NCI-H146 (cell line): ENCODE measurements at regions not wholly inside any gene's neighbourhood (a gene's known extent, or its start where the extent isn't known, plus 50 kb on each side); places are given as distances from the start of the nearest gene placed in this dataset.
"Not testable (repeated sequence)": the region's sequence is repeated elsewhere in the genome, so short reads cannot be mapped to it uniquely, and the experiment has no call there.

Experiments used
- DNase-seq: peaks from one replicate; lab custom pipeline; 2025; lab: John Stamatoyannopoulos, UW

DNA sequence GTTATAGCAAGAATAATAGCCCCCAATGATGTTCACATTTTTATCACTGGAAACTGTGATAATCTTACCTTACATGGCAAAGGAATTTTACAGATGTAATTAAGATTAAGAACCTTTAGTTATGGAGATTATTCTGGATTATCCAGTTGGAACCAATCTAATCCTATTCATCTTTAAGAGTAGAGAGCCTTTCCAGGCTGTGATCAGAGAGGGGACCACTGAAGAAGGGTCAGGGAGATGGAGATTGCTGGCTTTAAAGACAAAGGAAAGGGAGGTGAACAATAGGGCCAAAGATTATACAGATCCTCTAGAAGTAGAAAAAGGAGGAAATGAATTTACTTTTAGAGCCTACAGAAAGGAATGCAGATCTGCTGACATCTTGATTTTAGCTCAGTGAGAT lies 253.5 kb upstream of the GRIN3A start:
- no peak for DNase-seq

DNA sequence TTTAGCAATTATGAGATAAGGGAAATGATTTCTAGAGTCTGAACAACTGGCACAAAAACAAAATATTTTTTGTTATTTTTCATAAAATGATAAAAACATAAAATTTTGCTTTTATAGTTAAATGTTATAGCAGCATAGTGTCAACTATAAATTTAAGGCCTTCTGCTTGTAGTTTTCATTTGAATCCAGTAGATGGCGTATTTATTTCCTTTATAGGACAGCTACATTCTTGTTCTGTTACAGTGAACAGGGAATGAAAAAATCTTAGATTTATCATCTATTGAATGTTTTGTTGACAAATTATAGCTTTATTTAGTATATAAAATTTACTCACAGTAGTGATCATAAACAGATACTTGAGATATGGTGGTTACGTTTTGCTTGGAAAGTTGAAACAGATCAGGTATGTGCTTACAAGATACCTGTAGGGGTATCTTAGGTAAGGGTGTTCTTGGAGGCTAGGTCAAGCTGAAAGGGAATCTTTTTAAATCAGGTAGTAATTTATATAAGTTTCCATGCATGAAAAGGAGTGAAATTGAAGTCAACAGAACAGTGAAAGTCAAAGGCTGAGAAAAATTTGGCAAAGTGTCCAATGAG lies 239.3 kb upstream of the GRIN3A start:
- DNase-seq, result peak; percentile 14

DNA sequence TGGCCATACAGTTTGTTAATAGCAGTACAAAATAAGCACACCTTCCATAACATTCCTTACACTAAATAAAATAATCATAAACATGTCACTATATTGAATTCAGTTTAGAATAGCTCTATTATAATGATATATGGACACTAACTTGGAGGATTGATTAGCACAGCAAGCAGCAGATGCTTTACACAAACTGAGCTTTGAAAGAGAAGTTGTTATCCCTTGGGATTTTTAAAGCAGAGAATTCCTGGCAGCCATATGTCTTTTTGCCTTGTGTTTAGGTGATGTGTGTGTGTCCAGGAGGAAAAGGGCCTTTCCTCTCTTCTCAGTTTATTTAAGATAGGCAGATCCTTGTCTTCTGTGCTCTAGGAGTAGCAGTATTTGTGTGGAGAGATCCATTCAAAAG lies 232.2 kb upstream of the GRIN3A start:
- no peak for DNase-seq

DNA sequence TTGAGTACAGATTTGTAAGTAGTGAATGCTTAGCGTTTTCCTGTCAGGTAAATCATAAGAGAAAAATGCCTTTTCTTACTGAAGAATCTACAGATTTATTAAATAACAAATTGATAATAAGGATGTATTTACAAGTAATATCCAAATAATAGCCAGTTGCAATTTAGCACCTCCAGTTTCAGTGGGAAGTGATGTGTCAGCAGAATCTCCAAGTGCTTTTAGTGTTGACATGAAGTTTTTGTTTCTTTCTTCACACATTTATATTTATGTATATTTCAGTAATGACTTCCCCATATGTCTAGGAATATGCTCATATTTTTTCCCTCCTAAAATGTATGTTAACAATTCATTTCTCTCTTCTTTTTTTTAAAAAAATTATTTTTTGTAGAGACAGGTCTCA lies 229.9 kb upstream of the GRIN3A start:
- DNase-seq, result no peak

DNA sequence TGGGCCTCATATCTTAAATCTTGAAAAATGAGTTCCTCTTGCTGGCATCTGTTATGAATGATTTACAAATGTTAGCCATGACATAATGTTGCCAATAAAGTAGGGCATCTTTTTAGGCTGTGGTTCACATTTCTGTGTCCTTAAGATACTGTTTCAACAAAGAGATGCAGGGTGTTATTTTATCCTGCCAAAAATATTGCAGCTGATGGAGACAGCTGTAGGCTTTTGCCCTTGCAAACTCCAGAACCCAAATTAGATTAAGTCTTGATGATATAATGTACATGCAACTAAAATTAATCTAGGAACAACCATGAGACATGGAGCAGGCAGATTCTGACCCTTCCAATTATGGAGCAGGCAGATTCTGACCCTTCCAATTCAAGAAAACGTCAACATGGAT lies 228.2 kb upstream of the GRIN3A start:
- DNase-seq, result no peak

DNA sequence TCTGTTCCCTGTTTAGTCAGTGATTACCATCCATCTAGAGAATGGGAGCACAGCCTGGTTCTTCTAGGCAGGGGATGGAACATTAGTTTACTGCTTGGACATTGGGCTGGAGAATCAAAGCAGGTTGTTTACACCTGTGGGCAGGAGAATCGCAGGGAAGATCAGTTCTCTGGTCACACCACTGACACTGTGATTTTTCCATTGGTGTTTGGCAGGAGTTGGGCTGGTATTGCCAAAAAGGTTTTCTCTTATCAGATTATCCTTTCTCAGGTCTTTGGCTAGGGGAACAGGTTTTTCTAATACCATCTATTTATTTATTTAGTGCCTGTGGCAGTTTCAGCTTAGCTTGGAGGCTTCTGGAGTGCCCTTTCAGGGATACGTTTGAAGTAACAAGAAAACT lies 219.3 kb upstream of the GRIN3A start:
- no peak for DNase-seq

DNA sequence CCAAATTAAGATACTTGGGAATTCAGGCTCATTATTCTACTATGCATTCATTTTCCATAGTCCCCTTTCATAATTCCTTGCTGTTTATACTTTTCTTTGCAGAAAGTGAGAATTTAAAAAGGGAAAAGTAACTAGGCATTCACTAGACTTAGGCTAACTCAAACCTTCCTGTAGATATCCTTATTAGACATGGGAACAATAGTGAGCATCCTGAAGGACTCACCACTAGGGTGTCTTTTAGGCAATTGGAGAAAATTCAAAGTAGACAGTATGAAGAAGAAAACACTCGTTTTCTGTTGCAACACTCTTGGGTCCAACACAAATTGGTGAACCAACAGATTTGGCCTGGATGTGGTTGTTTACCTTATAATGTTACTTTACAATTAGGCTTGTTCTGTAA lies 213.2 kb upstream of the GRIN3A start:
- no peak for DNase-seq

DNA sequence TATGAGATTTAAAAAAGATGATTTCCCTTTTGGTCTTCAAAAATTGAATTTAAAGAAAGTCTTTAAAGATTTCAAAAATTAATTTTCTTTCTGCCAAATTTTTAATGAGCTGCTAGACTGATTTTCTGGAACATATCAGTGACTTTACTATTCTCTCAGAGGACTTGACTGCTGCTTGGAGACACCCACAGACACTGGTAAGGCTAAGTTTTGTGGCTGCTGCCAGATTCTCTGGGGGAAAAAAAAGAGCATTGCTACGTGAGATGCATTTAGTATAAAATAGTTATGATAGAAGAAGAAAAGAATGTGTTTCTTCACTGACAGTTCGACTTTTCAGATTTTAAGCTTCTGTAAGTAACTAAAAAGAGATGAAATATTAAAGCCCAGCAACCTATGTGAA lies 193.3 kb upstream of the GRIN3A start:
- DNase-seq, result no peak

DNA sequence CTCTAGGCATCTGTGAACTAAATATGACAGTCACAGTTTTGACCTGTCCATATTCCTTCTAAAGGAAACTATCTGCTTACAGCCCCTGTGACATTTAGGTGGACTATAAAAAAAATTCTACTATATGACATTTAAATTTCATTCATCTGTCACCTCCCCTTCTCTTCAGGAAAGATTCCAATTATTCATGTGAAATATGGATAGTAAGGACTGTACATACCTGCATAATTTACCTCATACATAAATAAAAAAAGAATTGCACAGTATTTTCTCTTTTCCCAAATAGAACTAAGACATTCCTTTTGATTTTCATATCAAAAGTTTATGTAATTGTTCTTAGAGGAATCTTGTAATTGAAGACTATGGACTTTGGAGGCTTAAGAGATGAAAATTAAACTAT lies 192.3 kb upstream of the GRIN3A start:
- DNase-seq, result no peak

DNA sequence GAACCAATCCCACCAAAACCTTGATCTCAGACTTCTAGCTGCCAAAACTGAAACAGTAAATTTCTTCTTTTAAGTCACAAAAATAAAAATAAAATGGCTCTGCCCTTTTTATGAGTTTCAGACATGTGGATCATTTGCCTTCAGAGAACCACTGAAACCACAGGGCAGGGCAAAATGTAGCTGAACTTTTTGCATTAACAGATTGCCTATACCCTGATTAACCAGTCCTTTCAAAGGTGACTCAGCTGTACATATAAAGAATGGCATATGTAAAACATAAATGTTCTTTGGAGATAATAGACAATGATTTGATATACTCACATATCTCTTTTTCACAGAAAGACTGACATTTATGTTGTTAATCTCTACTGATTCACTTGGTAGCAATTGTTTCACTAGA lies 187.1 kb upstream of the GRIN3A start:
- DNase-seq, result no peak

DNA sequence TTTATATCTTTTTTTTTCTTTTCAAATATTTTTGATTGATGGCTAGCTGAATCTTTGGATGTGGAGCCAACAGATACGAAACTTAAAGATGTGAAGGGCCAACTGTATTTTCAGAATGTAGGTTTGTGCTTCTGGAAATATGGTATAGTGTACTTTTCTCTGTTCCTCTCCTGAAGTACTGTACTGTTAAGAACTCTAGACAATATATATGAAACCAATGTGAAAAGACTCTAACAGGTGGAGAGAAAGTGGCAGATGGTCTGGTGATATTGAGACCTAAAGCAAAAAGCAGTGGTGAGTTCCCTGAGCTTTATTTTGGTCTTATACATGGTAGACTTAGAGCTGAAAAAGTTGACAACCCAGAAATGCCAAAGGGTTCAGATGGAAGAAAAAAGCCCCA lies 185.0 kb upstream of the GRIN3A start:
- DNase-seq, result no peak

DNA sequence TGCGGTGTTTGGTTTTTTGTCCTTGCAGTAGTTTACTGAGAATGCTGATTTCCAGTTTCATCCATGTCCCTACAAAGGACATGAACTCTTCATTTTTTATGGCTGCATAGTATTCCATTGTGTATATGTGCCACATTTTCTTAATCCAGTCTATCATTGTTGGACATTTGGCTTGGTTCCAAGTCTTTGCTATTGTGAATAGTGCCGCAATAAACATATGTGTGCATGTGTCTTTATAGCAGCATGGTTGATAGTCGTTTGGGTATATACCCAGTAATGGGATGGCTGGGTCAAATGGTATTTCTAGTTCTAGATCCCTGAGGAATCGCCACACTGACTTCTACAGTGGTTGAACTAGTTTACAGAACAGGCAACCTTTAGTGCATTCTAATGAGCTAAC lies 178.5 kb upstream of the GRIN3A start:
- not testable (repeated sequence) for DNase-seq

DNA sequence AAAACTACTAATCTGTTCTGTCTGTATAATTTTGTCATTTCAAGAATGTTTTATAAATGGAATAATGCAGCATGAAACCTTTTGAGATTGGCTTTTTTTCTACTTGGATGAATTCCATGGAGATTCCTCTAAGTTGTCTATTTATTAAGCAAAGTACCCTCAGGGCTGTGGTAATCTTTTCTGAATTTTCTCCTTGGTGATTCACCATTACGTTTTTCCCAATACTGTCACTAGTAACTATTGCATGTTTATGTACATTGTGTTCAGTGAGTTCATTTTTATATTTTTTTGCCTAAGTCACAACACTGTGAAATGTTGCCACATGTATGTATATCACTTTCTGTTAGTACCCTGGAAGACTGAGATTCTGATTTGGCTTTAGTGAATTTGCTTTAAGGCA lies 177.0 kb upstream of the GRIN3A start:
- DNase-seq, result no peak

DNA sequence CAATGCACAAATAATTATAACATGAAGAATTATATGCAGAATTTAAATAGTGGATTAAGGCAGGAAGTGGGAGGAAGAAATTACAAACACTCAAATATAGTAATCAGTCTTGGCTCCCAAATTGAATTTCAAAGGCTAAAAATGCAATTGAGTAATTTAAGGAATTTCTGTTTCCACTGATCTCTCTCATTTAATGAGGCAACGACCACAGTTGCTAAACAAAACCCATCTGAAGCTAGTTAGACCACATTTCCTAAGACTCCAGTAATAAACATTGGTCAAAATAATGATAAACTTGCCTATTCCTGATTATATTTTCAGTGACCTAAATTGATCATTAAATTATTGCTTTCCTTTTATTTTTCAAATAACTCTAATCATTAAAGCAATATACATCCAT lies 174.3 kb upstream of the GRIN3A start:
- no peak for DNase-seq

DNA sequence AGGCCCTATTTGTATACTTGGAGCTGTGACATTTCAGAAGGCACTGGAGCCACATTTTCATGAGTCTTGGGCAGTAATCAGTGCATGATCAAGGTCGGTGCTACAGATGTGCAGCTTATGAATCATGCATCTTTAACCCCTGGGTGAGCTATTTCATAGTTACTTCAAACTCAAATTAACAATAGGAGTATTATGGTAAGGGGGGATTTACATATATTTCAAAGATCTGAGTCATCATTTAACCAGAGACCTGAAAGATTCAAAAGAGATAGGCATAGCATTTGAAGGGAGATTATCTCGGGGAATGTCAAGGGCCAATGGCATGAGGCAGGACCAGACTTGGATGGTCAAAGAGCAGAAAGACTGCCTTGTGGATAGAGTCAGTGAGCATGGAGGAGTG lies 169.0 kb upstream of the GRIN3A start:
- DNase-seq, result no peak

DNA sequence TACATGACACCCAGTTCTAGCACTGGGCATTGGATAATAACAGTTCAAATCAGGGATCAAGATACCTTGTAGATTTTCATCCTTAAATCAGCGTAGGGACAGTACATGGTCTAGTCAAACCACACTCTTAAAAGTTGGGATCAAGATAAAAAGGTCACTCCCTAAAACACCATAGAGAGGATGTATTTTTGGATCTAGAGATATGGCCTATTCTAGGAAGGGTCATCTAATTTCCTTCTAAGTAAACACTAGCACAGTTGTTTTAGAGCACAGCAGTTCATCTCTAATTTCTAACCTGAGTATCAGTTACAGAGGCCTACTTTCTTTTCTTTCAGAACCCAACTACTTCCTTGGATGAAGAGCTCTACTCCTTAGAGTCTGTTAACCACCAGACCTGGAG lies 166.4 kb upstream of the GRIN3A start:
- DNase-seq, result no peak

DNA sequence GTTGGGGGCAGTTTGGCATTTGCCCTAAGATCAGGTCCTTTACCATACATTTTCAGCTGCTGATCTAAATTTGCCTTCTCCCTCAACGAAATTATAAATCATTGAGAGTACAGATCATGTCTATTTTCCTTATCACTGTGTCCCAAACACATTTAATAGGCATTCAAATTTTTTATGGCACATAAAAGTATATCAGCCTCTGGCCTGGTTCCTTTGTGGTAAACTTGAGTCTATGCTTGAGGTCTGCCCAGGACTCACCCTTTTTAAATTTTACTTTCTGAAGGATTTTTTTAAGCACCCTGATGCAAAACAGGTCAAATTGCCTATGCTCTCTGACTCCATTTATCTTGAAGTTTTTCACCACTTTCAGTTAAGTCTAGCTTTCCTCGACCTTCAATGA lies 163.6 kb upstream of the GRIN3A start:
- DNase-seq, result no peak

DNA sequence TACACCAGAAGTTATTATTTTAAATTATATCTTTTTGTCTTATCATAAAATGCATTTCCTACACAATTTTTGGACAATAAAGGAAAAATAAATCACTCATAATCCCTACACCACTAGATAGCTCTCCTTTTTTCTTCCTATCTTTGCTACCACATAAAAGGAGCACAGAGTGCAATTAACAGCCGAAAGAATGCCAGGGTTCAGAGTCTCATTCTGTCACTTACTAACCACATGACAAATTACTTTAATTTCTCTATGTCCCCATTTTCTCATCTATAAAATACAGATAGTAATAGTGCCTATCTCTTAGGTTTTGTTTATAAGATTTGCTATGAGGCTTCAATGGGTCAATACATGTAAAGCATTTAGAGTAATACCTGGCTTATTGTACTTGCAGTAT lies 158.7 kb upstream of the GRIN3A start:
- no peak for DNase-seq

DNA sequence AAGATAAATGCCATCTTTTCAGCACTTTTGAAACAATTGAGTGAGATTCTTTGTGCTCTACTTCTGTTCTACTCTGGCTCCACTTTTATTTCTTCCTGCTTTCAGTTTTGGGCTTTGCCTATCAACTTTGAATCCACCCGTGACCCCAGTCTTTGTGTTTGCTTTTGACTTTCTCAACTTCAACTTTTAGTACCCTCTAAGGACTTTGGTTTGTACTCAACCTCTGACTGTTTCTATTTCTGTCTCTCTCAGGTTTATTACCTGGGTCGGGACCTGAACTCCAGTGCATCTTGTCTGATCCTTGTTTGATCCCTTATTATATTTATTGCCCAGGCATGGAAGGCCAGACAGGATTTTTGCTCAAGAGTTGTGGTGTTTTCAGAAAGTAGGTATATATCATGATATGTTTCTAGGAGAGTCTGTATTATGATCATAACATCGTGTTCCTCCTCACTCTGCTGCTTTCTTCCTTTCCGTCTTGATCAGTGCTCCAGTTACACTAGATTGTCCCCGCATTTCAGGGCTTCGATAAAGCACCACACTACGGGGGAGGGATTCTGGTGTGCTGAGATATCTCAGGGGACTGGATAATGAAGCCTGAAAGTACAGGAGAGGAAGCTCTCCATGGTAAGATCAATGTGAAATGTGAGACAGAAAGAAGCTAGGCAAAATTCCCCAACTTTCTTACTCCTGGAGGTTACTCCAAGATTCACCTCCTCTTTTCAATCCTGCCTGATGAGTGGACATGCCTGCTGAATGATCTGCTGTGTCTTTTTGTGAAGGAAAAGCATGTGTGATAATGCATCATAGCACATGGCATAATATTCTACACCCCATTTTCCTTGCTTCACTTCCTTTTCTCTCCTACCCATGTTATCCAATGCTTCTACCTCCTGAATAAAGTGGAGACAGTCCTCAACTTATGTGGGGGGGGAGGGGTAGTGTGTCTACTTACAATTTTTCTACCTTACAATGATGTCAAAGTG lies 155.5 kb upstream of the GRIN3A start:
- no peak for DNase-seq

DNA sequence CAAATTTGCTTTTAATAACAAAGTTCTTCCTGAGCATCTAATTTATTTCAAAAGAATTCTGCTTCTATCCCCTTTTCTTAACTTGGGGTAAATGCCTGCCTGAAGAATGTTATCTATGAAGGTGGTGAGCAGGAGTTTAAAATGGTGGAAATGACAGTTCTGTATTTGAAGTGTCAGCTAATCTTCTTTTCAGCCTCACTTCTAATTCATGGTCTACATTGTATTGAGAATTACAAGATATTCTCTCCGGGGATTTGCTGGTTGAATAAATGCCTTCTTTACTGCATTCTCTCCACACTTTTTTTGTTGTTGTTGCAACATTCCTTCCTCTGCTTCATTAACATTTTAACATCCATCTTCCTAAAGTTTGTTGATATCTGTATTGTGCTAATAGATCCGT lies 143.1 kb upstream of the GRIN3A start:
- DNase-seq, result no peak

DNA sequence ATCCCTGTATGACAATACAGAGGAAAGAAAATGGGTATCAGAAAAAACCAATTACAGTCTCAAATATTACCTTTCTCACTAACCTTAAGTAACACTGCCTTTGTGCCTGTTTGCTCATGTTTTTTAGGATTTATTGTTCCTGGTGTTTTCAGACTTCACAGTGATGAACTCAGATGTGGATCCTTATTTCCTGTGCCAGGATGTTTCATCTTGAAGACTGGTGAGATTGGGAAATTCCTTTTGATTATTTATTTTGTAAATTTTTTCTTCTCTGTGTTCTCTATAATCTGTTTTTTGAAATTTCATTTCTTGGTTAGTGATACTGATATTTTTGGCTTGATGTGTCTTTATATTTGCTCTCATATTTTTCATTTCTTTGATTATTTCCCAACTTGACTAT lies 142.4 kb upstream of the GRIN3A start:
- DNase-seq, result no peak

DNA sequence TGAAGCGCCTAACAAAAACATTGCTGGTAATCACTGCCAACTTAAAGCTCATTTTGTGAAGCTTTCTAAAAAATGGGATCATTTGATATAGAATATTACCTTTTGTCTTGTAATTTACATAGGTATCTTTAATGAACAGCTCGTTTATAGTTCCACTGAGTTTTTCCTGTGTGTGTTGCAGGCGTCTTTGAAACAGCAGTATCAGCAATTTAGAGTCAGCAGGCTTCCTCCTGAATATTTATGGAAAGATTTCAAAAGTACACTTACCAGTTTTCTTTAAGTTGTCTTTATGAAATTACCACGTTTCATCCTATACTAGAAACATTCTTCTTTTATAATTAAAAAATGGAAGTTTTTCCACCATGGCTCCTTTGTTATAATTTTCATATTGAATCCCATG lies 140.3 kb upstream of the GRIN3A start:
- no peak for DNase-seq

DNA sequence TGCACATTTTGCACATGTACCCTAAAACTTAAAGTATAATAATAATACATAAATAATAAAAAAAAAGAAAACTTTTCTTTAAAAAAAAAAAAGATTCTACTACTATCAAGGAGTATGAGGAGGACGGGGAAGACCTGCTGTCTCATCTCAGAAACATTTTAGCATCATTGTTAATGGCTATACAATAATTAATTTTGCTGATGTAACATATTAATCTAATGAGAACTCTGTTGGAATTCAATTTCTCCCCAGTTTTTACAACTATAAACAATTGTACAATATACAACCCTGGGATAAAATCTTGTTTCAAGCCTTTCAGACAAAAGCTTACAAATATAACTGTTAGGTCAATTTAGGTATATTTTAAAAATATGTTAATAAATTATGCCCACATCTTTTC lies 139.0 kb upstream of the GRIN3A start:
- no peak for DNase-seq

DNA sequence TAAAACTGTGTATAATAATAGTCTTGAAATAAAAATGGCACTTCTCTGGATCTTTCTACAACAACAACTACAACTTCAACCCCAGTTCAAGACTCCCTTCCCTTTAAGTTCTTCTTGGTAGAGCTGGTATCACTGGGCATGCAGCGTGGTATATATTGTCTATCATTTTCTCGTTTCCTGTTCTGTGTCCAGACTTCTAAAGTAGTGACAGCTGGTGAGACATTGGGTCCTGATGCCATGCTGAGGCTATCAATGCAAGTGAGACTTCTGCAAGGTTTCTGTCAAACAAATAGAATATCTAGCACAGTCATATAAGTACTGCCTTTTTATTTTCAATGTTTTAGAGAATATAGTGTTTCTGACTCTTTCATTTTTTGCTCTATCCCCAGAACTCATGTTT lies 123.0 kb upstream of the GRIN3A start:
- DNase-seq, result no peak
